ACC112 (cell line): ENCODE measurements at regions not wholly inside any gene's neighbourhood (a gene's known extent, or its start where the extent isn't known, plus 50 kb on each side); places are given as distances from the start of the nearest gene placed in this dataset.

Source experiments
- H2AFZ ChIP-seq: fragments of 200-600 bp; sonication (generic); one replicate; pipeline ENCODE4 v1.6.0; 2017; ENCODE audit warnings: antibody characterized with exemption, low read length; ENCODE audit not compliant: unreplicated experiment
- H3K27ac ChIP-seq: fragments of 200-600 bp; sonication (generic); 2 replicates; pipeline ENCODE4 v1.5.1; 2014; ENCODE audit warnings: low read depth, mild to moderate bottlenecking, antibody characterized with exemption, low read length, moderate library complexity
- H3K27me3 ChIP-seq: fragments of 200-600 bp; sonication (generic); 2 replicates; pipeline ENCODE4 v1.6.1; 2014; ENCODE audit warnings: mild to moderate bottlenecking, antibody characterized with exemption, low read length, moderate library complexity, mixed read lengths; ENCODE audit not compliant: insufficient read depth
- H3K36me3 ChIP-seq: fragments of 200-600 bp; sonication (generic); 2 replicates; pipeline ENCODE4 v1.6.1; 2016; ENCODE audit warnings: mild to moderate bottlenecking, antibody characterized with exemption, low read length, moderate library complexity, mixed read lengths; ENCODE audit not compliant: insufficient read depth
- H3K4me1 ChIP-seq: fragments of 200-600 bp; sonication (generic); one replicate; pipeline ENCODE4 v1.6.1; 2016; ENCODE audit warnings: low read length, mixed read lengths; ENCODE audit not compliant: insufficient read depth, unreplicated experiment, control insufficient read depth
- H3K4me3 ChIP-seq: fragments of 200-600 bp; sonication (generic); 2 replicates; pipeline ENCODE4 v1.5.1; 2014; ENCODE audit warnings: mild to moderate bottlenecking, low read depth, low read length
- H3K79me2 ChIP-seq: fragments of 200-600 bp; sonication (generic); one replicate; pipeline ENCODE4 v1.6.0; 2016; ENCODE audit warnings: low read length; ENCODE audit not compliant: control insufficient read depth, unreplicated experiment, insufficient read depth

DNA sequence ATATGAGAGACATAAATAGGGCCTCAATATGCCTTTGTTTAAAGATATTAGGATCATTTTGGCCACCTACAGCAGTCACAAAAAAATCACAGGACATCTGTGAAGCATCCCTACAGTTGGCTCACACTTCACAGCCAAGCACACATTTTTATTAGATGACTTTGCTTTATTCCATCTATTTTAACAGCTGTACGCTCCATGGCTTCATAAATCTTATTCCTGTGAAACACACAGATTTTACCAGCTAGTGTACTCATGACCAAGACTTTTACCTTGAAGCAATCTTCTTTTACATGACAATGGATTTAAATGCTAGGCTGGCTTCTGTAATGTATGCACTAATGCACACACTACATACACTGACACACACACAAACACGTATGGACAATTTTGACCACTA lies 254.8 kb upstream of the PITRM1 start:
- H3K4me1 ChIP-seq = peaks cover 31% of the 10 kb centered on the region
- no peak overlapping the region for H3K4me3 ChIP-seq
- H3K27me3 ChIP-seq = no peaks in the 10 kb centered on the region
- H3K27ac ChIP-seq = no peak overlapping the region
- no peak overlapping the region for H2AFZ ChIP-seq
- H3K79me2 ChIP-seq = no peaks in the 10 kb centered on the region
- H3K36me3 ChIP-seq = no peaks in the 10 kb centered on the region

DNA sequence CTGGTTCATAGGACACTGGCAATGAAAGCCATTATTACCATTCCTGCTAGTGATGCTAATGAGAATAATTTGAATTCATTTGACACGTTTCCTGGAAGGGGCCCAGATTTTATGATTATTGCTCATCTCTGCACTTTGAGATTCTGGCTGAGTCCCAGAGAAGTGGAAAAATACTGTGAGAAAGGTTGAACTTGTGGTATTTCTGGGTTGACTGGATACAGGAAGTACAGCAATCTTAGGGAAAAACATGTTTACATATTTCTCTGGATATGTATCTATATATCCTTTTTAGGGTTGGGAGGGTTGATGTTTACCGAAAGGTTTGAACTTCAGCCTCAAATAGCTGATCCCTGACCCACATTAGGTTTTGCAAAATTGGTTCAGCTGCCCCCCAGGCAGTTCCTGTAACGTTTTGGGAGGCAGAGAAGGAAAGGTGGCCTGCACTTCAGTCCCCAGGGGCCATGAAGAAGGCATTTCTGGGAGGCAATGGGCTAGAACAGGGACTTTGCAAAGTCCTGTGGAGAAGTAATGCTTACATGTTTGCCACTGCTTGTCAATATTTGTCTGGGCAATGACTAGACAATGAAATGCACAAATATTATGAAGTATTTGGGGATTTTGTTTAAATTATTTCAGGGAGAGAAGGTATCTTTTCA lies 253.7 kb upstream of the PITRM1 start:
- H2AFZ ChIP-seq = peak overlapping the region; percentile 72
- peaks cover 31% of the 10 kb centered on the region for H3K4me1 ChIP-seq

DNA sequence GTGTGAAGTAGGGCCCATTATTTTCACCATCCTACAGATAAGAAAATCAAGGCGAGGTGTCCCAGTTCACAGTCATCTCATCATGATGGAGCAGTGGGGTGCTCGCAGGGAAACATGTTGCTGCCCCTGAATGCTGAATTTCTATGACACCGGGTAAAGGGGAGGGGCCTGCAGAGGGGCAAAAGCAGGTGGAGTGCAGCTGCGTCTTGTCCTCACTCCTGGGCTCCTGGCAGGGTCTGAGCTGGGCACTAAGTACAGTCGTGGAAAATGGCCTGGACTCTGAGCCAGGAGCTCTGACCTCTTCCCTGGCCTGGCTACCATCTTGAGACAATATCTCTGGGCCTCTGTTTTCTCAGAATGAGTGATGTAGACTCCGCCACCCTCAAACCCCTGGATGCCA lies 253.1 kb upstream of the PITRM1 start:
- peaks cover 31% of the 10 kb centered on the region for H3K4me1 ChIP-seq
- H3K27me3 ChIP-seq = no peaks in the 10 kb centered on the region
- no peaks in the 10 kb centered on the region for H3K36me3 ChIP-seq
- H3K79me2 ChIP-seq = no peaks in the 10 kb centered on the region
- H3K4me3 ChIP-seq = no peak overlapping the region
- no peak overlapping the region for H2AFZ ChIP-seq
- peak overlapping the region; percentile 72 for H3K27ac ChIP-seq

More for the DNA sequence above, 253.7 kb upstream of the PITRM1 start:
- Histone ChIP-seq H3K4me3 (peak overlapping the region; percentile 6; the same call in 1 of the 2 replicates), H3K79me2 (no peaks in the 10 kb centered on the region), H3K27ac (peak overlapping the region; percentile 72), H3K27me3 (no peaks in the 10 kb centered on the region), H3K36me3 (no peaks in the 10 kb centered on the region)

DNA sequence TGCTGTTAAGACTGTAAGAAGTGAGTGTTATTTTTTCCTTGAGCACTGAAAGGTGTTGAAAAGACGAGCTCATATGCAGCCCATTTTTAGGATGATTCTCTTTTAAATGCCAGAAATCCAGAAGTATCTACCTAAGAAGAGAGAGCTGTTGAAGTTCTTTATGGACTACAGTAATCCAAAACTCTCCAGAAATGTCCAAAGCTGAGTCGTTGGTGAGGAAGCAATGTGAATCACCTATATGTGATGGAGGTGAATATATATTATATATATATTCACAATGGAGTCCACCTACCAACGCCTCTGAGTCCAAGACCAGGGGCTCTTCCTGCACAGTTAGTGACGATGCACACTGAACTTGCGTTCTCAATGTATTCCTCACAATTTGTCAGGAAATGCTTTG lies 252.7 kb upstream of the PITRM1 start:
- Histone ChIP-seq H3K27ac (peak overlapping the region; percentile 72; the same call in 1 of the 2 replicates), H3K4me1 (peaks cover 31% of the 10 kb centered on the region), H3K4me3 (no peak overlapping the region)

DNA sequence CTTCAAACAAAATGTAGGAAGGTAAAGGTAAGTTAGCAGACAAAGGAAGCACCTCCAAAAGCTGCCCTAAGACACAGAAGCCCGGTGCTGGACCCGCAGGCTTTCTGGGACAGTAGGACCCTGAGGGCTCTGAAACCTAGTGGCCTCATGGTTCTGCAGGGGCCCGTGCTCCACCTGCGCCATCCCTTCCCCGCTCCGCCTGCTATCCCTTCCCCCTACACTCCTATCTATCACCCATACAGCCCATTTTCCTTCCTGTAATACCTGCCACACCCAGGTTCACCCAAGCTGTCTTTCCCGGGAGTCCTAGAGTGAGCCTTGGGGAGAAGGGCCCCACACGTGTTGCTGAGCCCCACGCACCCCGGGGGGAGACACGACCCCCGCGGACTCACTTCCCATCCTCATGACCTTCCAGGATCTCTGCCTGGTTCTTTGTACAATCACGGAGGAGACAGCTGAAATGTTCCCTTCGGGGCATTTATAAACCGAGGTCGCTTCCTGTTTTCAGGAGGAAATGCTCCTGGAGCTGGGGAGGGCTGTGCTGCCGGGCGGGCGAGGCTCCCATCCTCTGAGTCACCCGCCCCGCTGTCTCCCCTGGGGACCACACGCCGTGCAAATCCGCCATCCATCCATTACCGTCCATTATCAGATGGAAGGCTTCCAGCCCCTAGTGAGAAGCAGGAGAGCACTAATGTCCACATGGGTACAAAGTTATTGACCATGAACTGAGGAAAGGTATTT lies 251.7 kb upstream of the PITRM1 start:
- peak overlapping the region; percentile 72 for H2AFZ ChIP-seq
- H3K4me1 ChIP-seq = peaks cover 31% of the 10 kb centered on the region
- H3K36me3 ChIP-seq = no peaks in the 10 kb centered on the region
- H3K4me3 ChIP-seq = peak overlapping the region; percentile 50; the same call in 1 of the 2 replicates
- no peaks in the 10 kb centered on the region for H3K27me3 ChIP-seq
- H3K27ac ChIP-seq = peak overlapping the region; percentile 65
- H3K79me2 ChIP-seq = no peaks in the 10 kb centered on the region

More for the DNA sequence above, 252.7 kb upstream of the PITRM1 start:
- H3K27me3 ChIP-seq = no peaks in the 10 kb centered on the region
- no peak overlapping the region for H2AFZ ChIP-seq
- no peaks in the 10 kb centered on the region for H3K79me2 ChIP-seq
- H3K36me3 ChIP-seq = no peaks in the 10 kb centered on the region

DNA sequence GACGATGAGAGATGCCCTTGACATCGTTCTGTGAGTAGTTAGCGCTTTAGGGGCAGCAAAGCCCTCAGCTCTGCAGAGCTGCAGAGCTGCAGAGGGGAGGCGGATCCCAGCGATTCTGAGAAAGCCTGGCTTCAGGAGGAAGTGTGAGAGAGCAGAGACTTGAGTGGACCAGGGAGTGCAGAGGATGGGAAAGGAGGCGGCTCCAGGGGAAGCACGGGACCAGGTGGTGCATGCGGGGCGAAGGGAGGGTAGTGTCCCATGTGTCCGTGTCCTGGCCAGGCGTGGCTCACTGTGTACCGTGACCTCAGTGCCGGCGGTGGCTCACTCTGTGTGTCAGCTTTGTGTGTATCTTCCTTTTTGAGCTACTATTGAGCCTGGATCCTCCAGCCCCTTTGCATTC lies 250.8 kb upstream of the PITRM1 start:
- Histone ChIP-seq H2AFZ (no peak overlapping the region), H3K4me3 (no peak overlapping the region), H3K27me3 (no peaks in the 10 kb centered on the region), H3K79me2 (no peaks in the 10 kb centered on the region), H3K4me1 (peaks cover 31% of the 10 kb centered on the region), H3K27ac (no peak overlapping the region), H3K36me3 (no peaks in the 10 kb centered on the region)

DNA sequence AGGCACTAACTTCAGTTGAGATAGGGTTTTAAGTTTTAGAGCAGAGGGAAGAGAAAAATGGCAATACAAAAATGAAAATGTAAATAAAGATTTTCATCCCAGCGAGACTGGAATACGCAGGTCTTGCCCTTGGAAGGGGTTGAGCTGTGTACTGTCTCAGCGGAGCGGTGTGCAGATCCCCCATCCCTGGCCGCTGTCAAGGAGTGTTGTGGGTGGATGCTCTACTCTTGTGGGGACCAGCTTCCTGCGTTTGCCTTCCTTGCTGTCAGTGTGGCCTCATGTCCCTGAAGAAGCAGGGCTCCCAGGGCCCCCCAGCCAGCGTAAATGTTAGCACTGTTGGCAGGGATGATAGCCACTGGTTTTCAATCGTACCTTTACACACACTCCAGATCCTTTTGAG lies 249.7 kb upstream of the PITRM1 start:
- Histone ChIP-seq H3K27me3 (no peaks in the 10 kb centered on the region), H3K4me1 (peaks cover 31% of the 10 kb centered on the region), H3K36me3 (no peaks in the 10 kb centered on the region), H3K4me3 (no peak overlapping the region), H3K79me2 (no peaks in the 10 kb centered on the region), H2AFZ (no peak overlapping the region), H3K27ac (no peak overlapping the region)

DNA sequence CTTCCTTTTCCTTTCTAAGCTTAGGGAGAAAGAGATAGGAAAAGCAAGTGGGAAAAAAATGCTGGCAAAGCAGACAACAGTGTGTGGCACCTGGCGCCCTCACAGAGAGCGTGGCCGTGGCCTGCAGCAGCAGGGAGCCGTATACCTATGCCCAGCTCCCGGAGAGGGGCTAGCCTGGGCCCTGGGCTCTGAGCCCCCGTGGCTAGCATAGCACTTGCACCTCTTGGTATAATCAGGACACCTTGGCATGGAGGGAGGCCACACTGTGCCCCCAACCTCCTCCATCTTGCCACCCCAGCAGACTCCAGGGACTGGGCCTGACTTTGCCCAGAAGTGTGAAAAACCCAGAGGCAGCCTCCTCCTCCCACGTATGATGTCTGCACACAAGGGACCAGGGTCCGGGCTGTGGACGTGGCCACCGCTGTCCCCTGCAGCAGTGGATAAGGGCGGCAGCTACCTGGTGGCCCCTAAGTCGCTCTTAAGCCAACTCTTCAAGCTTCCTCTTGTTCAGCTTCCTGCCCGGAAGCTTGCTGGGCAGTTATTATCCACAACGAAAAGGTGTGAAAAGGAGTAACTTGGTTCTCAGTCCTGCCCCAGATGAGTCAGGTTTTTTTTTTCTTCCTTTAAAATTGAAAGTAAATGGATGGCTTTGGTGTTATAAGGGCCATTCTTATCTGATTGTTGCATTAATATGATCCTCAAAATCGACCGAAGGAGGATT lies 249.1 kb upstream of the PITRM1 start:
- H2AFZ ChIP-seq = no peak overlapping the region
- H3K79me2 ChIP-seq = no peaks in the 10 kb centered on the region
- no peak overlapping the region for H3K4me3 ChIP-seq
- H3K36me3 ChIP-seq = no peaks in the 10 kb centered on the region
- peaks cover 26% of the 10 kb centered on the region for H3K4me1 ChIP-seq
- H3K27me3 ChIP-seq = no peaks in the 10 kb centered on the region
- no peak overlapping the region for H3K27ac ChIP-seq

DNA sequence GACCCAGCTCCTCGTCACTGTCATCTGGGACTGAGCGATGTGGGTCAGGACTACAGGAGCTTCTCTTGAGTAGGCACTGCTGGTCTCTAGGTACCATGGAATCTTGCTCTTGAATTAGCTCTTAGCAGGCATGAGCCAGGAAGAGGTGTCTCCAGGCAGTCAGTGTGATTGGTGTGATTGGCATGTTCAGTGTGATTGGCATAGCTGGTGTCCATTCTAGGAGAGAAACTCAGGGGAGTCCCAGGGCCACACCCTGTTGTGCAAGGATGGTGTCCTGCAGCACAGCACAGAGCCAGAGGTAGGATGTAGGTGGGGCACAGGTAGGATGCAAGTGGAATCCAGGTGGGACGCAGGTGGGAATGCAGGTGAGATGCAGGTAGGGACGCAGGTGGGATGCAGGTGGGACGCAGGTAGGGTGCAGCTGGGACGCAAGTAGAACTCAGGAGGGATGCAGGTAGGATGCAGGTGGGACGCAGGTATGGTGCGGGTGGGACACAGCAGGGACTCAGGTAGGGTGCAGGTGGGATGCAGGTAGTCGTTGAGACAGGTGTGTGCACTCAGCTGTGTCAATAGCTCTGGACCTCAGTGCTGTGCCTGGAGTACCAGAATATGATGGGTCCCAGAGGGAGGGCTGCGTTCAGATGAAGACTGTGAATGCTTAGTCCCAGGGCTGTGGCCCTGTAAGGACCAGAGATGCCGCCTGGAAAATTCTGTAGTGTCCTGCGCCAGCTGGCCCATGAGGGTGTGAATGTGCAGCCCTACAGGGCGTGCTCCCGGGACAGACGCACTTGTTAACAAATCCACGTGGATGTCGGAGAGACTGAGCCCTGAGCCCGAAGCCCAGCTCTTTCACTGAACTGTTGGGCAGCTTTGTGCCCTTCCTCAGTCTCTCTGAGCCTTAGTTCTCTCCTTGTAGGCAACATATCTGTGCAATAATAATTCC lies 248.2 kb upstream of the PITRM1 start:
- no peaks in the 10 kb centered on the region for H3K27me3 ChIP-seq
- no peak overlapping the region for H2AFZ ChIP-seq
- no peak overlapping the region for H3K4me3 ChIP-seq
- H3K36me3 ChIP-seq = no peaks in the 10 kb centered on the region
- H3K27ac ChIP-seq = no peak overlapping the region
- H3K4me1 ChIP-seq = peaks cover 17% of the 10 kb centered on the region
- no peaks in the 10 kb centered on the region for H3K79me2 ChIP-seq
